ENCODE measurements at regions not wholly inside any gene's neighbourhood (a gene's known extent, or its start where the extent isn't known, plus 50 kb on each side); places are given as distances from the start of the nearest gene placed in this dataset.

GRCh38 chr13:99131410-99131809 is 69.2 kb upstream of the UBAC2 start:
- Histone ChIP-seq H3K9me3 (peaks cover 0 to 6% (median 0%) of the 10 kb centered on the region in 12 donors), H3K27ac (no peak overlapping the region), H3K4me1 (peaks cover 0 to 2% (median 0%) of the 10 kb centered on the region in 12 donors), H3K36me3 (no peaks in the 10 kb centered on the region), H3K27me3 (peaks cover 0 to 79% (median 0%) of the 10 kb centered on the region in 9 donors), H3K4me3 (no peak overlapping the region)
- no peak for DNase-seq
- WGBS, 4 donors: 95 to 97% (median 95%) methylated on average over 4 of the region's 4 CpGs
- no peak for ATAC-seq
- TF ChIP-seq POLR2A (IDR thresholded peaks at IDR 0.05) (no peak), CTCF (IDR thresholded peaks at IDR 0.05) (no peak)
- intact Hi-C loops (cut with DNase I): no loop called here

GRCh38 chr13:99132295-99132835 is 68.3 kb upstream of the UBAC2 start:
- no peak for ATAC-seq
- intact Hi-C loops (cut with DNase I): no loop called here
- no peak for TF ChIP-seq POLR2A (IDR thresholded peaks at IDR 0.05)
- TF ChIP-seq CTCF (IDR thresholded peaks at IDR 0.05): no peak
- H3K9me3 ChIP-seq: peaks cover 0 to 6% (median 0%) of the 10 kb centered on the region in 12 donors
- no peak overlapping the region for H3K27ac ChIP-seq
- H3K4me1 ChIP-seq: peaks cover 0 to 2% (median 0%) of the 10 kb centered on the region in 12 donors
- no peak for DNase-seq
- H3K27me3 ChIP-seq: peaks cover 0 to 89% (median 0%) of the 10 kb centered on the region in 9 donors
- no peaks in the 10 kb centered on the region for H3K36me3 ChIP-seq
- H3K4me3 ChIP-seq: no peak overlapping the region

DNA sequence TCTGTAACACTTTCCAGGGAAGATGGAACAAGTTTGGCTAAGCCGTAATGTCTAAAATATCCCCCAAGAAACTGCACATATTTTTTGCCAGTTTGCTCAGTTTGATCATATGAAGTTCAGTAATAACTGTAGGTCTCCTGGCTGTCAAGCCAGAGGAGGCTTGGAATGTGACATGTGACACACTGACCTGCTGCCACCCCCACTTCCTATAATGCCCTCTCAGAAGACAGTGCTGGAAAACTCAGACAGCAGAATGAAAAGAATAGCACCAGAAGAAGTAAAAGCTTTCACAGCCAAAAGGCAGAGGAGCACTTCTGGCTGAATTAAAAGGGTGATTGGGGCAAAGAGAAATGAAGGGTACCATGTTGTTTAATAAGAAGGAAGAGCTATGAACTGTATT is 67.4 kb upstream of the UBAC2 start:
- peaks cover 0 to 2% (median 0%) of the 10 kb centered on the region in 12 donors for H3K4me1 ChIP-seq
- no peaks in the 10 kb centered on the region for H3K36me3 ChIP-seq
- intact Hi-C loops (cut with DNase I): no loop called here
- TF ChIP-seq CTCF (IDR thresholded peaks at IDR 0.05): no peak
- no peak for TF ChIP-seq POLR2A (IDR thresholded peaks at IDR 0.05)
- 94 to 98% (median 97%) methylated on average over 1 of the region's 1 CpG for WGBS, 4 donors
- ATAC-seq (no peak), DNase-seq (no peak)
- H3K27ac ChIP-seq: no peak overlapping the region
- H3K4me3 ChIP-seq: no peak overlapping the region
- peaks cover 0 to 91% (median 0%) of the 10 kb centered on the region in 9 donors for H3K27me3 ChIP-seq
- H3K9me3 ChIP-seq: peaks cover 0 to 6% (median 0%) of the 10 kb centered on the region in 12 donors

DNA sequence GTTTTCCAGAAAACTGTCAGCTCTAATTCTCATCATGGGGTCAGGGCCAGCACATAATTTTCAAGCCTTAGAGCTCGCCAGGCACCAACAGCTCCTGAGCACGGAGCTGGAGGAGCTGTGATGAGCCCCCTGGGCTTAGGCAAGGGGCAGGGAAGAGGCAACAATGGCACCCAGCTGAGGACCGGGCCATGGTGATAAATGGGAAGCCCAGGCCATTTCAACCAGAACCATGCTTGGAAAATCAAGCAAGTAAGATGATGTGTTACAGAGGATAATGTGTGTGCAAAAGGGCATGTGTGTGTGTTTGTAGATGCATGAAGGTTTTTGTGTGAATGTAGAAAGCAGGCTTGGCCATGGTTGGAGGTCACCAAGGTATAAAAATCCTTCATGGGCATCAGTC is 66.8 kb upstream of the UBAC2 start:
- peaks cover 0 to 91% (median 0%) of the 10 kb centered on the region in 9 donors for H3K27me3 ChIP-seq

More for the DNA sequence above, 66.8 kb upstream of the UBAC2 start:
- intact Hi-C loops (cut with DNase I): no loop called here
- WGBS, 4 donors: 76 to 86% (median 78%) methylated on average over 3 of the region's 3 CpGs
- TF ChIP-seq POLR2A (IDR thresholded peaks at IDR 0.05) (no peak), CTCF (IDR thresholded peaks at IDR 0.05) (no peak)
- Histone ChIP-seq H3K36me3 (no peaks in the 10 kb centered on the region), H3K27ac (no peak overlapping the region), H3K9me3 (peaks cover 0 to 6% (median 0%) of the 10 kb centered on the region in 12 donors), H3K4me3 (no peak overlapping the region), H3K4me1 (peaks cover 0 to 2% (median 0%) of the 10 kb centered on the region in 12 donors)
- DNase-seq (no peak), ATAC-seq (no peak)
